ENCODE measurements at regions not wholly inside any gene's neighbourhood (a gene's known extent, or its start where the extent isn't known, plus 50 kb on each side); places are given as distances from the start of the nearest gene placed in this dataset.
"Not testable (repeated sequence)": the region's sequence is repeated elsewhere in the genome, so short reads cannot be mapped to it uniquely, and the experiment has no call there.

- not testable (repeated sequence) for H3K4me3 ChIP-seq (IDR thresholded peaks at IDR 0.05; ENCODE audit: insufficient read depth, low read depth, low read length); H2AFZ ChIP-seq (ENCODE audit: low read depth); H3K27ac ChIP-seq; H3K4me2 ChIP-seq; H3K79me2 ChIP-seq (ENCODE audit: insufficient read depth, low read depth); H3K27me3 ChIP-seq (ENCODE audit: insufficient read depth, low read depth); H3K4me1 ChIP-seq (ENCODE audit: low read depth, poor library complexity, severe bottlenecking); H3K36me3 ChIP-seq (ENCODE audit: insufficient read depth); H3K9ac ChIP-seq; H4K20me1 ChIP-seq (ENCODE audit: insufficient read depth)
Measured at GRCh38 chr7:73213076-73213475, 95.5 kb downstream of the NSUN5 start.

GRCh38 chr7:73205594-73205993 is 103.0 kb downstream of the NSUN5 start:
- not testable (repeated sequence) for H3K9ac ChIP-seq; H3K36me3 ChIP-seq (ENCODE audit: insufficient read depth); H4K20me1 ChIP-seq (ENCODE audit: insufficient read depth); H3K4me3 ChIP-seq (IDR thresholded peaks at IDR 0.05; ENCODE audit: insufficient read depth, low read depth, low read length); H3K27me3 ChIP-seq (ENCODE audit: insufficient read depth, low read depth); H3K4me2 ChIP-seq; H2AFZ ChIP-seq (ENCODE audit: low read depth); H3K4me1 ChIP-seq (ENCODE audit: low read depth, poor library complexity, severe bottlenecking); H3K27ac ChIP-seq; H3K79me2 ChIP-seq (ENCODE audit: insufficient read depth, low read depth)

GRCh38 chr7:73204898-73205297 is 103.7 kb downstream of the NSUN5 start:
- H3K27ac ChIP-seq; H3K27me3 ChIP-seq (ENCODE audit: insufficient read depth, low read depth); H3K36me3 ChIP-seq (ENCODE audit: insufficient read depth); H3K4me2 ChIP-seq; H3K4me3 ChIP-seq (IDR thresholded peaks at IDR 0.05; ENCODE audit: insufficient read depth, low read depth, low read length); H3K4me1 ChIP-seq (ENCODE audit: low read depth, poor library complexity, severe bottlenecking); H3K79me2 ChIP-seq (ENCODE audit: insufficient read depth, low read depth); H3K9ac ChIP-seq; H4K20me1 ChIP-seq (ENCODE audit: insufficient read depth); H2AFZ ChIP-seq (ENCODE audit: low read depth): not testable (repeated sequence)

- not testable (repeated sequence) for H4K20me1 ChIP-seq (ENCODE audit: insufficient read depth); H3K9ac ChIP-seq; H3K79me2 ChIP-seq (ENCODE audit: insufficient read depth, low read depth); H3K27ac ChIP-seq; H3K4me3 ChIP-seq (IDR thresholded peaks at IDR 0.05; ENCODE audit: insufficient read depth, low read depth, low read length); H3K4me1 ChIP-seq (ENCODE audit: low read depth, poor library complexity, severe bottlenecking); H3K4me2 ChIP-seq; H3K27me3 ChIP-seq (ENCODE audit: insufficient read depth, low read depth); H3K36me3 ChIP-seq (ENCODE audit: insufficient read depth); H2AFZ ChIP-seq (ENCODE audit: low read depth)
Measured at GRCh38 chr7:73203312-73203711, 105.3 kb downstream of the NSUN5 start.

- H3K79me2 ChIP-seq (ENCODE audit: insufficient read depth, low read depth); H3K27ac ChIP-seq; H3K27me3 ChIP-seq (ENCODE audit: insufficient read depth, low read depth); H4K20me1 ChIP-seq (ENCODE audit: insufficient read depth); H2AFZ ChIP-seq (ENCODE audit: low read depth); H3K9ac ChIP-seq; H3K36me3 ChIP-seq (ENCODE audit: insufficient read depth); H3K4me2 ChIP-seq; H3K4me1 ChIP-seq (ENCODE audit: low read depth, poor library complexity, severe bottlenecking); H3K4me3 ChIP-seq (IDR thresholded peaks at IDR 0.05; ENCODE audit: insufficient read depth, low read depth, low read length): not testable (repeated sequence)
Measured at GRCh38 chr7:73201264-73201663, 107.4 kb downstream of the NSUN5 start.

- H3K4me2 ChIP-seq; H4K20me1 ChIP-seq (ENCODE audit: insufficient read depth); H3K27me3 ChIP-seq (ENCODE audit: insufficient read depth, low read depth); H2AFZ ChIP-seq (ENCODE audit: low read depth); H3K4me1 ChIP-seq (ENCODE audit: low read depth, poor library complexity, severe bottlenecking); H3K27ac ChIP-seq; H3K79me2 ChIP-seq (ENCODE audit: insufficient read depth, low read depth); H3K36me3 ChIP-seq (ENCODE audit: insufficient read depth); H3K9ac ChIP-seq; H3K4me3 ChIP-seq (IDR thresholded peaks at IDR 0.05; ENCODE audit: insufficient read depth, low read depth, low read length): not testable (repeated sequence)
Measured at GRCh38 chr7:73200518-73201099, 108.0 kb downstream of the NSUN5 start.

GRCh38 chr7:73193991-73194390 is 108.2 kb upstream of the SPDYE9 start:
- not testable (repeated sequence) for H3K4me1 ChIP-seq (ENCODE audit: low read depth, poor library complexity, severe bottlenecking); H3K27me3 ChIP-seq (ENCODE audit: insufficient read depth, low read depth); H4K20me1 ChIP-seq (ENCODE audit: insufficient read depth); H2AFZ ChIP-seq (ENCODE audit: low read depth); H3K4me2 ChIP-seq; H3K27ac ChIP-seq; H3K36me3 ChIP-seq (ENCODE audit: insufficient read depth); H3K79me2 ChIP-seq (ENCODE audit: insufficient read depth, low read depth); H3K4me3 ChIP-seq (IDR thresholded peaks at IDR 0.05; ENCODE audit: insufficient read depth, low read depth, low read length); H3K9ac ChIP-seq

- H3K27ac ChIP-seq; H3K9ac ChIP-seq; H3K36me3 ChIP-seq (ENCODE audit: insufficient read depth); H4K20me1 ChIP-seq (ENCODE audit: insufficient read depth); H3K4me2 ChIP-seq; H3K27me3 ChIP-seq (ENCODE audit: insufficient read depth, low read depth); H3K4me1 ChIP-seq (ENCODE audit: low read depth, poor library complexity, severe bottlenecking); H3K4me3 ChIP-seq (IDR thresholded peaks at IDR 0.05; ENCODE audit: insufficient read depth, low read depth, low read length); H3K79me2 ChIP-seq (ENCODE audit: insufficient read depth, low read depth); H2AFZ ChIP-seq (ENCODE audit: low read depth): not testable (repeated sequence)
Measured at GRCh38 chr7:73190483-73191155, 104.8 kb upstream of the SPDYE9 start.

GRCh38 chr7:73188287-73188686 is 102.4 kb upstream of the SPDYE9 start:
- not testable (repeated sequence) for H3K4me3 ChIP-seq (IDR thresholded peaks at IDR 0.05; ENCODE audit: insufficient read depth, low read depth, low read length); H3K4me2 ChIP-seq; H3K4me1 ChIP-seq (ENCODE audit: low read depth, poor library complexity, severe bottlenecking); H3K9ac ChIP-seq; H2AFZ ChIP-seq (ENCODE audit: low read depth); H3K27ac ChIP-seq; H3K27me3 ChIP-seq (ENCODE audit: insufficient read depth, low read depth); H3K79me2 ChIP-seq (ENCODE audit: insufficient read depth, low read depth); H3K36me3 ChIP-seq (ENCODE audit: insufficient read depth); H4K20me1 ChIP-seq (ENCODE audit: insufficient read depth)

- not testable (repeated sequence) for H3K27ac ChIP-seq; H3K4me2 ChIP-seq; H3K4me1 ChIP-seq (ENCODE audit: low read depth, poor library complexity, severe bottlenecking); H3K79me2 ChIP-seq (ENCODE audit: insufficient read depth, low read depth); H3K4me3 ChIP-seq (IDR thresholded peaks at IDR 0.05; ENCODE audit: insufficient read depth, low read depth, low read length); H3K36me3 ChIP-seq (ENCODE audit: insufficient read depth); H3K27me3 ChIP-seq (ENCODE audit: insufficient read depth, low read depth); H2AFZ ChIP-seq (ENCODE audit: low read depth); H3K9ac ChIP-seq; H4K20me1 ChIP-seq (ENCODE audit: insufficient read depth)
Measured at GRCh38 chr7:73186589-73187309, 100.9 kb upstream of the SPDYE9 start.

All from KMS-11 (cell line).